HEK293 (cell line): ENCODE measurements at regions not wholly inside any gene's neighbourhood (a gene's known extent, or its start where the extent isn't known, plus 50 kb on each side); places are given as distances from the start of the nearest gene placed in this dataset.
"Not testable (repeated sequence)": the region's sequence is repeated elsewhere in the genome, so short reads cannot be mapped to it uniquely, and the experiment has no call there.

Source experiments
- EGR2 ChIP-seq: fragments of 450-650 bp; formaldehyde crosslinking; IDR thresholded peaks from 2 replicates; pipeline ENCODE4 v1.5.1; 2016; ENCODE audit warnings: low read depth, missing biosample characterization, missing genetic modification characterization
- HOXC10 ChIP-seq: sonication (generic); formaldehyde crosslinking; IDR thresholded peaks from 2 replicates; pipeline ENCODE4 v1.8.1; 2023; ENCODE audit warnings: mild to moderate bottlenecking, missing genetic modification reagents
- ZBTB1 ChIP-seq: fragments of 450-650 bp; formaldehyde crosslinking; IDR thresholded peaks from 2 replicates; pipeline ENCODE4 v1.5.1; 2016; ENCODE audit warnings: missing biosample characterization, missing genetic modification characterization
- ZFP69B ChIP-seq: fragments of 450-650 bp; formaldehyde crosslinking; IDR thresholded peaks from 2 replicates; pipeline ENCODE4 v1.5.1; 2016; ENCODE audit warnings: missing biosample characterization, missing genetic modification characterization
- ZNF140 ChIP-seq: fragments of 450-650 bp; formaldehyde crosslinking; IDR thresholded peaks from 2 replicates; pipeline ENCODE4 v1.5.1; 2016; ENCODE audit warnings: missing biosample characterization, missing genetic modification characterization
- ZNF335 ChIP-seq: fragments of 450-650 bp; formaldehyde crosslinking; conservative IDR thresholded peaks from 2 replicates; pipeline ENCODE4 v1.5.1; 2016; ENCODE audit warnings: missing biosample characterization, missing genetic modification characterization
- ZNF510 ChIP-seq: fragments of 450-650 bp; formaldehyde crosslinking; IDR thresholded peaks from 2 replicates; pipeline ENCODE4 v1.5.1; 2018; ENCODE audit warnings: mild to moderate bottlenecking, missing genetic modification characterization, missing biosample characterization; ENCODE audit not compliant: insufficient replicate concordance
- ZNF529 ChIP-seq: fragments of 450-650 bp; formaldehyde crosslinking; IDR thresholded peaks from 2 replicates; pipeline ENCODE4 v1.5.1; 2017; ENCODE audit warnings: missing genetic modification characterization, missing biosample characterization; ENCODE audit not compliant: insufficient replicate concordance
- ZNF548 ChIP-seq: fragments of 450-650 bp; formaldehyde crosslinking; IDR thresholded peaks from 2 replicates; pipeline ENCODE4 v1.5.1; 2016; ENCODE audit warnings: missing biosample characterization, missing genetic modification characterization
- ZNF747 ChIP-seq: fragments of 450-650 bp; formaldehyde crosslinking; IDR thresholded peaks from 2 replicates; pipeline ENCODE4 v1.5.1; 2016; ENCODE audit warnings: missing biosample characterization, missing genetic modification characterization
- TF ChIP-seq, protein P1 (sequence below): fragments of 450-650 bp; formaldehyde crosslinking; IDR thresholded peaks from 2 replicates; pipeline ENCODE4 v1.5.1; 2016; ENCODE audit warnings: missing biosample characterization, missing genetic modification characterization
- TF ChIP-seq, protein P2 (sequence below): fragments of 450-650 bp; formaldehyde crosslinking; IDR thresholded peaks from 2 replicates; pipeline ENCODE4 v1.5.1; 2016; ENCODE audit warnings: missing biosample characterization, missing genetic modification characterization
- TF ChIP-seq, protein P3 (sequence below): fragments of 450-650 bp; formaldehyde crosslinking; IDR thresholded peaks from 2 replicates; pipeline ENCODE4 v1.5.1; 2016; ENCODE audit warnings: missing biosample characterization, missing genetic modification characterization

DNA sequence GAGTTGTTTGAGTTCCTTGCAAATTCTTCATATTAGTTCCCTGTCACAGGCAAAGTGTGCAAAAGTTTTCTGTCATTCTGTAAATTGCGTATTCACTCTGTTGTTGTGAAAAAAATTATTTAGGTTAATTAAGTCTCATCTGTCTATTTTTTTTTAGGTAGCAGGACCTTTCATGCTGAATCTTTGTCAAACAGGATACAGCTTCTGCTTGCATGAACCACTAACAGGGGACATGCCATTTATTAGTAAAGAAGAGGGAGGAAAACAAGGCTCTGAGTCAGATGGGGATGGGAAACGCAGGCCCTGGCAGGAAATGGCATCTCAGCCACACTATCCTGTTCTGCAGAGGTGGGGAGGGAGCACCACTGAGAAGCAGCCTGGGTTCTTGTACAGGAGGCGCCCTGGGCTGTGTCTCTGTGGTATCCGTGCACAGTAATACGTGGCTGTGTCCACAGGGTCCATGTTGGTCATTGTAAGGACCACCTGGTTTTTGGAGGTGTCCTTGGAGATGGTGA lies 1243.8 kb downstream of the TMEM121 start:
- TF ChIP-seq, protein P1, sequence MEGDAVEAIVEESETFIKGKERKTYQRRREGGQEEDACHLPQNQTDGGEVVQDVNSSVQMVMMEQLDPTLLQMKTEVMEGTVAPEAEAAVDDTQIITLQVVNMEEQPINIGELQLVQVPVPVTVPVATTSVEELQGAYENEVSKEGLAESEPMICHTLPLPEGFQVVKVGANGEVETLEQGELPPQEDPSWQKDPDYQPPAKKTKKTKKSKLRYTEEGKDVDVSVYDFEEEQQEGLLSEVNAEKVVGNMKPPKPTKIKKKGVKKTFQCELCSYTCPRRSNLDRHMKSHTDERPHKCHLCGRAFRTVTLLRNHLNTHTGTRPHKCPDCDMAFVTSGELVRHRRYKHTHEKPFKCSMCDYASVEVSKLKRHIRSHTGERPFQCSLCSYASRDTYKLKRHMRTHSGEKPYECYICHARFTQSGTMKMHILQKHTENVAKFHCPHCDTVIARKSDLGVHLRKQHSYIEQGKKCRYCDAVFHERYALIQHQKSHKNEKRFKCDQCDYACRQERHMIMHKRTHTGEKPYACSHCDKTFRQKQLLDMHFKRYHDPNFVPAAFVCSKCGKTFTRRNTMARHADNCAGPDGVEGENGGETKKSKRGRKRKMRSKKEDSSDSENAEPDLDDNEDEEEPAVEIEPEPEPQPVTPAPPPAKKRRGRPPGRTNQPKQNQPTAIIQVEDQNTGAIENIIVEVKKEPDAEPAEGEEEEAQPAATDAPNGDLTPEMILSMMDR (tag by site-specific recombination) = not testable (repeated sequence)
- not testable (repeated sequence) for TF ChIP-seq ZFP69B (tag by site-specific recombination); EGR2 (tag by site-specific recombination); ZNF548 (tag by site-specific recombination); ZNF747 (tag by site-specific recombination); ZNF510 (tag by site-specific recombination); ZNF140 (tag by site-specific recombination); ZNF335 (tag by site-specific recombination); ZNF529 (tag by site-specific recombination); HOXC10 (CRISPR knock-in tag); ZBTB1 (tag by site-specific recombination)
- TF ChIP-seq, protein P2, sequence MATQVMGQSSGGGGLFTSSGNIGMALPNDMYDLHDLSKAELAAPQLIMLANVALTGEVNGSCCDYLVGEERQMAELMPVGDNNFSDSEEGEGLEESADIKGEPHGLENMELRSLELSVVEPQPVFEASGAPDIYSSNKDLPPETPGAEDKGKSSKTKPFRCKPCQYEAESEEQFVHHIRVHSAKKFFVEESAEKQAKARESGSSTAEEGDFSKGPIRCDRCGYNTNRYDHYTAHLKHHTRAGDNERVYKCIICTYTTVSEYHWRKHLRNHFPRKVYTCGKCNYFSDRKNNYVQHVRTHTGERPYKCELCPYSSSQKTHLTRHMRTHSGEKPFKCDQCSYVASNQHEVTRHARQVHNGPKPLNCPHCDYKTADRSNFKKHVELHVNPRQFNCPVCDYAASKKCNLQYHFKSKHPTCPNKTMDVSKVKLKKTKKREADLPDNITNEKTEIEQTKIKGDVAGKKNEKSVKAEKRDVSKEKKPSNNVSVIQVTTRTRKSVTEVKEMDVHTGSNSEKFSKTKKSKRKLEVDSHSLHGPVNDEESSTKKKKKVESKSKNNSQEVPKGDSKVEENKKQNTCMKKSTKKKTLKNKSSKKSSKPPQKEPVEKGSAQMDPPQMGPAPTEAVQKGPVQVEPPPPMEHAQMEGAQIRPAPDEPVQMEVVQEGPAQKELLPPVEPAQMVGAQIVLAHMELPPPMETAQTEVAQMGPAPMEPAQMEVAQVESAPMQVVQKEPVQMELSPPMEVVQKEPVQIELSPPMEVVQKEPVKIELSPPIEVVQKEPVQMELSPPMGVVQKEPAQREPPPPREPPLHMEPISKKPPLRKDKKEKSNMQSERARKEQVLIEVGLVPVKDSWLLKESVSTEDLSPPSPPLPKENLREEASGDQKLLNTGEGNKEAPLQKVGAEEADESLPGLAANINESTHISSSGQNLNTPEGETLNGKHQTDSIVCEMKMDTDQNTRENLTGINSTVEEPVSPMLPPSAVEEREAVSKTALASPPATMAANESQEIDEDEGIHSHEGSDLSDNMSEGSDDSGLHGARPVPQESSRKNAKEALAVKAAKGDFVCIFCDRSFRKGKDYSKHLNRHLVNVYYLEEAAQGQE (tag by site-specific recombination) = not testable (repeated sequence)
- TF ChIP-seq, protein P3, sequence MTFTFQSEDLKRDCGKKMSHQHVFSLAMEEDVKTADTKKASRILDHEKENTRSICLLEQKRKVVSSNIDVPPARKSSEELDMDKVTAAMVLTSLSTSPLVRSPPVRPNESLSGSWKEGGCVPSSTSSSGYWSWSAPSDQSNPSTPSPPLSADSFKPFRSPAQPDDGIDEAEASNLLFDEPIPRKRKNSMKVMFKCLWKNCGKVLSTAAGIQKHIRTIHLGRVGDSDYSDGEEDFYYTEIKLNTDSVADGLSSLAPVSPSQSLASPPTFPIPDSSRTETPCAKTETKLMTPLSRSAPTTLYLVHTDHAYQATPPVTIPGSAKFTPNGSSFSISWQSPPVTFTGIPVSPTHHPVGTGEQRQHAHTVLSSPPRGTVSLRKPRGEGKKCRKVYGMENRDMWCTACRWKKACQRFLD = not testable (repeated sequence)
